Endodermal cell (in vitro differentiated cells): ENCODE measurements at regions not wholly inside any gene's neighbourhood (a gene's known extent, or its start where the extent isn't known, plus 50 kb on each side); places are given as distances from the start of the nearest gene placed in this dataset.

Source experiments
- DNase-seq: peaks from one replicate; pipeline ENCODE4 v3.0.0-alpha.2; 2017
- H3K27ac ChIP-seq: 2 replicates; pipeline ENCODE4 v1.5.1; 2013; ENCODE audit warnings: mild to moderate bottlenecking, low read depth, low read length, moderate library complexity
- H3K27me3 ChIP-seq: 2 replicates; pipeline ENCODE4 v1.6.1; 2013; ENCODE audit warnings: mild to moderate bottlenecking, low read length, moderate library complexity; ENCODE audit not compliant: insufficient read depth, control insufficient read depth, poor library complexity, severe bottlenecking
- H3K36me3 ChIP-seq: 2 replicates; pipeline ENCODE4 v1.7.0; 2013; ENCODE audit warnings: mild to moderate bottlenecking, low read length, moderate library complexity; ENCODE audit not compliant: control insufficient read depth, insufficient read depth
- H3K4me1 ChIP-seq: one replicate; pipeline ENCODE4 v1.7.0; 2013; ENCODE audit warnings: low read length; ENCODE audit not compliant: control insufficient read depth, insufficient read depth
- H3K4me3 ChIP-seq: 2 replicates; pipeline ENCODE4 v1.5.1; 2013; ENCODE audit warnings: mild to moderate bottlenecking, low read length, moderate library complexity
- H3K9ac ChIP-seq: 2 replicates; pipeline ENCODE4 v1.6.1; 2013; ENCODE audit warnings: mild to moderate bottlenecking, low read length, moderate library complexity; ENCODE audit not compliant: poor library complexity, severe bottlenecking; ENCODE audit errors: extremely low read depth
- H3K9me3 ChIP-seq: 2 replicates; pipeline ENCODE4 v1.6.1; 2013; ENCODE audit warnings: mild to moderate bottlenecking, low read length, moderate library complexity; ENCODE audit not compliant: control insufficient read depth
- H3K27ac Mint-ChIP-seq: 2 replicates; pipeline ENCODE4 v1.8.0; 2020; ENCODE audit warnings: mixed read lengths
- H3K27me3 Mint-ChIP-seq: 2 replicates; pipeline ENCODE4 v1.8.0; 2021; ENCODE audit warnings: mild to moderate bottlenecking, mixed read lengths; ENCODE audit not compliant: insufficient read depth
- H3K36me3 Mint-ChIP-seq: 2 replicates; pipeline ENCODE4 v1.8.0; 2020; ENCODE audit warnings: low read depth, mixed read lengths
- H3K4me1 Mint-ChIP-seq: 2 replicates; pipeline ENCODE4 v1.8.0; 2020; ENCODE audit warnings: mixed read lengths
- H3K4me3 Mint-ChIP-seq: 2 replicates; pipeline ENCODE4 v1.8.0; 2020; ENCODE audit warnings: mild to moderate bottlenecking, moderate library complexity, mixed read lengths
- H3K9me3 Mint-ChIP-seq: 2 replicates; pipeline ENCODE4 v1.8.0; 2020; ENCODE audit warnings: mild to moderate bottlenecking, mixed read lengths
- WGBS, 2 experiments: methylation state at CpG; one replicate each; pipeline versions ENCODE4 v1.1.5 to v1.1.7; 2013; ENCODE audit warnings: missing lambda C conversion rate in 2 of 2, mixed read lengths in 1 of 2; ENCODE audit not compliant: insufficient coverage in 1 of 2, insufficient read length in 1 of 2; 5-methylcytosine and 5-hydroxymethylcytosine counted together
- TF ChIP-seq, protein P1 (sequence below): fragments of 200-600 bp; sonication (generic); conservative IDR thresholded peaks from 2 replicates; pipeline ENCODE4 v1.5.0; 2021; ENCODE audit warnings: antibody characterized with exemption, mild to moderate bottlenecking

DNA sequence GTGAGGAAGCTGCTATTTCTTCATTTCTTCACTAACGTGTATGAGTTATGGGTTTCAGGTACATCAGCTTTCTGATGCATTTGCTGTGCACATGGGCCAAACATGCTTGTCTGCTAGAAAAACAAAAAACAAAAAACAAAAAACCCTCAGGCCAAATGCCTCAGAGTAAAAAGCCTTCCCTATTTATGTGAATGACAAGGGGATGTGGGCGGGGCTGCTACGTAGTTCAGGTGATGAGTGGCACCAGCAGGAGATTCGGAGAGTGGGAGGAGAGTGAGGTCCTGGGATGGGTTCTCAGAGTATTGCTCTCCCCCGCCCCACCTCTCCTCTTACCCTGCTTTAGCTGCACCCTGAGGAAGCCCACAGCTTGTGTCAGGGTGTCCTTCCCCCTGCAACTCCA is 596.8 kb upstream of the JAG1 start:
- Mint-ChIP-seq H3K4me1 (peaks cover 70% of the 10 kb centered on the region), H3K27me3 (peaks cover 31% of the 10 kb centered on the region), H3K4me3 (no peak overlapping the region), H3K27ac (peak overlapping the region; percentile 35), H3K9me3 (no peaks in the 10 kb centered on the region), H3K36me3 (no peaks in the 10 kb centered on the region)
- Histone ChIP-seq H3K4me3 (no peak overlapping the region), H3K27ac (no peak overlapping the region), H3K27me3 (peaks cover 31% of the 10 kb centered on the region), H3K4me1 (peaks cover 19% of the 10 kb centered on the region), H3K9me3 (no peaks in the 10 kb centered on the region), H3K9ac (no peak overlapping the region), H3K36me3 (no peaks in the 10 kb centered on the region)
- 60 to 70% methylated on average over 2 to 5 of the region's 5 CpGs for WGBS, 2 experiments
- TF ChIP-seq, protein P1, sequence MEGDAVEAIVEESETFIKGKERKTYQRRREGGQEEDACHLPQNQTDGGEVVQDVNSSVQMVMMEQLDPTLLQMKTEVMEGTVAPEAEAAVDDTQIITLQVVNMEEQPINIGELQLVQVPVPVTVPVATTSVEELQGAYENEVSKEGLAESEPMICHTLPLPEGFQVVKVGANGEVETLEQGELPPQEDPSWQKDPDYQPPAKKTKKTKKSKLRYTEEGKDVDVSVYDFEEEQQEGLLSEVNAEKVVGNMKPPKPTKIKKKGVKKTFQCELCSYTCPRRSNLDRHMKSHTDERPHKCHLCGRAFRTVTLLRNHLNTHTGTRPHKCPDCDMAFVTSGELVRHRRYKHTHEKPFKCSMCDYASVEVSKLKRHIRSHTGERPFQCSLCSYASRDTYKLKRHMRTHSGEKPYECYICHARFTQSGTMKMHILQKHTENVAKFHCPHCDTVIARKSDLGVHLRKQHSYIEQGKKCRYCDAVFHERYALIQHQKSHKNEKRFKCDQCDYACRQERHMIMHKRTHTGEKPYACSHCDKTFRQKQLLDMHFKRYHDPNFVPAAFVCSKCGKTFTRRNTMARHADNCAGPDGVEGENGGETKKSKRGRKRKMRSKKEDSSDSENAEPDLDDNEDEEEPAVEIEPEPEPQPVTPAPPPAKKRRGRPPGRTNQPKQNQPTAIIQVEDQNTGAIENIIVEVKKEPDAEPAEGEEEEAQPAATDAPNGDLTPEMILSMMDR, result no peak
- DNase-seq, result peak; percentile 88

DNA sequence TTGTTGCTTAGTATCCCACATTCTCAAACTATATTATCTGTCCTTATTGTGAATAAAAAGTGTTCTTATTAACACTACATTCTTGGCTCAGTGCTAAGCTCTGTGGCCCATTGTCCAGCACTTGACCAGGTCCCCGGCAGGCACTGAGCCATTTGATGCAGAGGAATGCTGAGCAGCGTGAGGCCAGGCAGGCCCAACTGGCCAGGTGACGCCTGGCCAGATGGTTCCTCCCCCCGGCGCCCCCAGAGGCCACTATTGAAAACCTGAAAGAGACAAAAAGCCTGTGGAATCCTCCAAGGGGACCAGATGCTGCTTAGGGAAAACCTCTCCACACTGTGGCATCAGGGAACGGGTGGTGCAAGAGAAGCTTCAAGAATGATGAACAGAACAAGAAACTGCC is 597.5 kb upstream of the JAG1 start:
- peak; percentile 91 for DNase-seq
- no peak overlapping the region for H3K4me3 Mint-ChIP-seq
- 21 to 47% methylated on average over 4 to 6 of the region's 6 CpGs for WGBS, 2 experiments
- H3K4me1 ChIP-seq, result peaks cover 19% of the 10 kb centered on the region
- no peaks in the 10 kb centered on the region for H3K36me3 ChIP-seq
- H3K4me3 ChIP-seq, result no peak overlapping the region
- peaks cover 36% of the 10 kb centered on the region for H3K27me3 Mint-ChIP-seq
- peaks cover 63% of the 10 kb centered on the region for H3K4me1 Mint-ChIP-seq
- TF ChIP-seq, protein P1, result peak; percentile 75
- H3K36me3 Mint-ChIP-seq, result no peaks in the 10 kb centered on the region
- no peak overlapping the region for H3K27ac ChIP-seq
- H3K9me3 ChIP-seq, result no peaks in the 10 kb centered on the region
- no peaks in the 10 kb centered on the region for H3K9me3 Mint-ChIP-seq
- H3K27ac Mint-ChIP-seq, result no peak overlapping the region
- H3K9ac ChIP-seq, result no peak overlapping the region
- peaks cover 38% of the 10 kb centered on the region for H3K27me3 ChIP-seq

DNA sequence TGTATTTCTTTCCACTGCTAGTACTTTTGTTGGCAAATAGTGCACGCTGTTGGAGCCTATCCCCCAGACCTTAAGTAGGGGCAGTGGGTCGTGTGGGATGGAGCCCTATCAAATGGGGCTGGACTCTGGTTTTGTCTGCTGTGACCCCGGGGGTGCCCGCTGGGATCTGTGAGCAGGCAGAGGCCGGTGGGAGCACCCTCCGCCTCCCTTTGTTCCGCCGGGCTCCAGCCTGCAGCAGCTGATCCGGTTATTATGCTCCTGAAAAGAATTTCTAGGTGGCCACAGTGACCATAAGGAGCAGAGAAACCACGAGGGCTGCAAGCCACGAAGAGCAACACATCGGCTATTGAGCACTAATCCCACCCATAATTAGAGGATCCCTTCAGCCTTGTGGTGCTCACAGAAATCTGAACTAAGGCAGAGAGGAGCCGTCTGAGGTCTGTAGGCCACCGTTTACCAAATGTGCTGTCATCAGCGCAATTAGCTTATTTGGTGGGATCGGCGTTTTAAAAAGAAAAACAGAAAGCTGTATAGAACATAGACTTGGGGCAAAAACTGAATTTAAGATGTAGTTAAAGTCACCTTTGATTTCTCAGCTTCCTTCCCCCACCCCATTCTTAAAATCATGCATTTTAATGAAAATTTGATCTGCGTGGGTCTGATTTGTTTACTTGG is 598.3 kb upstream of the JAG1 start:
- Mint-ChIP-seq H3K4me3 (no peak overlapping the region), H3K27me3 (peaks cover 39% of the 10 kb centered on the region), H3K36me3 (no peaks in the 10 kb centered on the region), H3K4me1 (peaks cover 57% of the 10 kb centered on the region), H3K27ac (no peak overlapping the region), H3K9me3 (no peaks in the 10 kb centered on the region)
- Histone ChIP-seq H3K9me3 (no peaks in the 10 kb centered on the region), H3K27me3 (peaks cover 44% of the 10 kb centered on the region), H3K27ac (peak overlapping the region; percentile 34), H3K4me1 (peaks cover 19% of the 10 kb centered on the region), H3K36me3 (no peaks in the 10 kb centered on the region), H3K4me3 (no peak overlapping the region), H3K9ac (no peak overlapping the region)
- 82 to 89% methylated on average over 7 to 18 of the region's 18 CpGs for WGBS, 2 experiments
- no peak for DNase-seq
- TF ChIP-seq, protein P1, result no peak
